Hepatocyte (in vitro differentiated cells): ENCODE measurements at regions not wholly inside any gene's neighbourhood (a gene's known extent, or its start where the extent isn't known, plus 50 kb on each side); places are given as distances from the start of the nearest gene placed in this dataset.

ENCODE experiments used
- DNase-seq: peaks from one replicate; pipeline ENCODE4 v3.0.0-alpha.2; 2016; ENCODE audit warnings: low spot score
- H2AFZ ChIP-seq: fragments of 200-600 bp; sonication (generic); 2 replicates; pipeline ENCODE4 v1.6.0; 2016; ENCODE audit warnings: antibody characterized with exemption, mild to moderate bottlenecking
- H3K27ac ChIP-seq: fragments of 200-600 bp; sonication (generic); 2 replicates; pipeline ENCODE4 v1.5.1; 2016; ENCODE audit warnings: mild to moderate bottlenecking
- H3K27me3 ChIP-seq: fragments of 200-600 bp; sonication (generic); 2 replicates; pipeline ENCODE4 v1.6.1; 2016
- H3K36me3 ChIP-seq: fragments of 200-600 bp; sonication (generic); replicated peaks from 2 replicates; pipeline ENCODE4 v1.5.1; 2016; ENCODE audit warnings: low read depth; ENCODE audit not compliant: insufficient read depth
- H3K4me1 ChIP-seq: fragments of 200-600 bp; sonication (generic); 2 replicates; pipeline ENCODE4 v1.5.1; 2016; ENCODE audit warnings: mild to moderate bottlenecking, moderate library complexity; ENCODE audit not compliant: insufficient read depth
- H3K4me2 ChIP-seq: fragments of 200-600 bp; sonication (generic); 2 replicates; pipeline ENCODE4 v1.6.0; 2016
- H3K4me3 ChIP-seq: fragments of 200-600 bp; sonication (generic); 2 replicates; pipeline ENCODE4 v1.5.1; 2016; ENCODE audit warnings: mild to moderate bottlenecking
- H3K79me2 ChIP-seq: fragments of 200-600 bp; sonication (generic); 2 replicates; pipeline ENCODE4 v1.6.0; 2017; ENCODE audit warnings: mild to moderate bottlenecking
- H3K9me2 ChIP-seq: fragments of 200-600 bp; sonication (generic); replicated peaks from 2 replicates; pipeline ENCODE4 v1.6.0; 2017; ENCODE audit warnings: mild to moderate bottlenecking; ENCODE audit not compliant: insufficient read depth
- H3K9me3 ChIP-seq: fragments of 200-600 bp; sonication (generic); 2 replicates; pipeline ENCODE4 v1.5.1; 2016; ENCODE audit warnings: low read depth, mild to moderate bottlenecking
- H4K20me1 ChIP-seq: fragments of 200-600 bp; sonication (generic); 2 replicates; pipeline ENCODE4 v1.6.0; 2016; ENCODE audit warnings: mild to moderate bottlenecking; ENCODE audit not compliant: insufficient read depth, poor library complexity, severe bottlenecking
- CTCF ChIP-seq: fragments of 200-600 bp; sonication (generic); IDR thresholded peaks from 2 replicates; pipeline ENCODE4 v1.5.1; 2016; ENCODE audit warnings: antibody characterized with exemption, mild to moderate bottlenecking; ENCODE audit not compliant: poor library complexity
- EZH2 ChIP-seq: fragments of 200-600 bp; sonication (generic); IDR thresholded peaks from 2 replicates; pipeline ENCODE4 v1.6.1; 2016; ENCODE audit warnings: antibody characterized with exemption, mild to moderate bottlenecking, borderline replicate concordance
- EZH2phosphoT487 ChIP-seq: fragments of 200-600 bp; sonication (generic); IDR thresholded peaks from one replicate; pipeline ENCODE4 v1.6.1; 2018; ENCODE audit warnings: antibody characterized with exemption, mild to moderate bottlenecking, low read depth, moderate library complexity; ENCODE audit not compliant: unreplicated experiment, severe bottlenecking
- WGBS: methylation state at CpG from one replicate; pipeline ENCODE4 v1.1.6; 2016; ENCODE audit warnings: low lambda C conversion rate; ENCODE audit errors: missing lambda C conversion rate; 5-methylcytosine and 5-hydroxymethylcytosine counted together

- Histone ChIP-seq H3K79me2 (no peaks in the 10 kb centered on the region), H3K4me3 (no peak overlapping the region), H2AFZ (no peak overlapping the region), H3K36me3 (no peaks in the 10 kb centered on the region), H4K20me1 (no peaks in the 10 kb centered on the region), H3K27me3 (no peaks in the 10 kb centered on the region), H3K4me1 (peaks cover 4% of the 10 kb centered on the region), H3K9me3 (no peaks in the 10 kb centered on the region), H3K27ac (no peak overlapping the region), H3K4me2 (no peak overlapping the region), H3K9me2 (no peaks in the 10 kb centered on the region)
- 60% methylated on average over 7 of the region's 7 CpGs for WGBS
- TF ChIP-seq EZH2, result no peak
- TF ChIP-seq EZH2phosphoT487, result no peak
- no peak for TF ChIP-seq CTCF
- DNase-seq, result no peak
These were observed 138.7 kb upstream of the RBMS1 start for GRCh38 chr2:160632084-160632975.

- WGBS, result 22% methylated on average over 2 of the region's 2 CpGs
- no peak overlapping the region for H3K4me2 ChIP-seq
- H3K79me2 ChIP-seq, result no peaks in the 10 kb centered on the region
- H4K20me1 ChIP-seq, result no peaks in the 10 kb centered on the region
- no peak for TF ChIP-seq CTCF
- H3K27ac ChIP-seq, result no peak overlapping the region
- no peak for DNase-seq
- H3K4me1 ChIP-seq, result peaks cover 4% of the 10 kb centered on the region
- no peaks in the 10 kb centered on the region for H3K36me3 ChIP-seq
- no peaks in the 10 kb centered on the region for H3K9me3 ChIP-seq
- no peak overlapping the region for H3K4me3 ChIP-seq
- no peaks in the 10 kb centered on the region for H3K27me3 ChIP-seq
- H3K9me2 ChIP-seq, result no peaks in the 10 kb centered on the region
- no peak overlapping the region for H2AFZ ChIP-seq
These were observed 140.8 kb upstream of the RBMS1 start for GRCh38 chr2:160634436-160634835.

- no peak for DNase-seq
- Histone ChIP-seq H3K27me3 (no peaks in the 10 kb centered on the region), H3K4me3 (no peak overlapping the region), H3K36me3 (no peaks in the 10 kb centered on the region), H3K27ac (no peak overlapping the region), H3K9me2 (no peaks in the 10 kb centered on the region), H3K79me2 (no peaks in the 10 kb centered on the region), H3K4me2 (no peak overlapping the region), H2AFZ (no peak overlapping the region), H3K4me1 (peaks cover 4% of the 10 kb centered on the region), H4K20me1 (no peaks in the 10 kb centered on the region), H3K9me3 (no peaks in the 10 kb centered on the region)
- 40% methylated on average over 2 of the region's 2 CpGs for WGBS
- no peak for TF ChIP-seq EZH2
These were observed 141.9 kb upstream of the RBMS1 start for GRCh38 chr2:160635488-160635887.

GRCh38 chr2:160639472-160639871 lies 145.9 kb upstream of the RBMS1 start:
- DNase-seq, result no peak
- no peaks in the 10 kb centered on the region for H3K79me2 ChIP-seq
- TF ChIP-seq EZH2phosphoT487, result no peak
- TF ChIP-seq EZH2, result no peak
- no peak for TF ChIP-seq CTCF
- H3K9me3 ChIP-seq, result no peaks in the 10 kb centered on the region
- no peaks in the 10 kb centered on the region for H3K36me3 ChIP-seq
- H2AFZ ChIP-seq, result no peak overlapping the region
- no peaks in the 10 kb centered on the region for H3K27me3 ChIP-seq
- no peak overlapping the region for H3K4me3 ChIP-seq
- H3K9me2 ChIP-seq, result no peaks in the 10 kb centered on the region
- no peaks in the 10 kb centered on the region for H3K4me1 ChIP-seq
- H3K4me2 ChIP-seq, result no peak overlapping the region
- H3K27ac ChIP-seq, result no peak overlapping the region
- H4K20me1 ChIP-seq, result no peaks in the 10 kb centered on the region
